Inferior parietal cortex (tissue), 1 donor: ENCODE measurements at regions not wholly inside any gene's neighbourhood (a gene's known extent, or its start where the extent isn't known, plus 50 kb on each side); places are given as distances from the start of the nearest gene placed in this dataset.
"Not testable (repeated sequence)": the region's sequence is repeated elsewhere in the genome, so short reads cannot be mapped to it uniquely, and the experiment has no call there.

Experiments
- DNase-seq: peaks from one replicate; pipeline ENCODE4 v3.0.0-alpha.2; 2016; ENCODE audit errors: extremely low spot score

DNA sequence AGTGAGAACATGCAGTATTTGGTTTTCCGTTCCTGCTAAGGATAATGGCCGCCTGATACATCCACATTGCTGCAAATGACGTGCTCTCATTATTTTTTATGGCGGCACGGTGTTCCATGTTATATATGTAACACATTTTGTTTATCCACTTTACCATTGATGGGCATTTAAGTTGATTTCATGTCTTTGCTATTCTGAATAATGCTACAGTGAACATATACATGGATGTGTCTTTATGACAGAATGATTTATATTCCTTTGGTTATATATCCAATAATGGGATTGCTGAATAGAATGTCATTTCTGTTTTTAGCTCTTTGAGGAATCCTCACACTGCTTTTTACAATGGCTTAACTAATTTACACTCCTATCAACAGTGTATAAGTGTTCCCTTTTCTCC lies 1223.2 kb downstream of the RAPGEF2 start:
- DNase-seq, result no peak

DNA sequence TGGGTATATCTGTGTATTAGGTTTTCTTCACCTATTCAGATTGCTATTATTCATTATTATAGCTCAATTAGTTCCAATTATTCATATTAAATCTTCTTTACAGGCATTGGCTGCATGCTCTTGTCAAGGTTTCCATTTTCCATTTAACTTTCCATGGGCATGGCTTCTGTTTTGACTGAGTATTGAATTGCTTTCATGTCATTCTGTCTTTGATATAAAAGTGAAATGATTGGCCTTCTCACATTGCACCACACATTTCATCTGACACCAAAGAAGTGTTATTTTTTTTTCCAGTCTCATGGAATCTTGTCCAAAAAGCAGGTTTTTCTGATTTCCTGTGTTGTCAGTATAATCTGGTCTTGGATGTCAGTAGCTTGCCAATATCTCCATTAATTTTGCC lies 1244.3 kb downstream of the RAPGEF2 start:
- no peak for DNase-seq

DNA sequence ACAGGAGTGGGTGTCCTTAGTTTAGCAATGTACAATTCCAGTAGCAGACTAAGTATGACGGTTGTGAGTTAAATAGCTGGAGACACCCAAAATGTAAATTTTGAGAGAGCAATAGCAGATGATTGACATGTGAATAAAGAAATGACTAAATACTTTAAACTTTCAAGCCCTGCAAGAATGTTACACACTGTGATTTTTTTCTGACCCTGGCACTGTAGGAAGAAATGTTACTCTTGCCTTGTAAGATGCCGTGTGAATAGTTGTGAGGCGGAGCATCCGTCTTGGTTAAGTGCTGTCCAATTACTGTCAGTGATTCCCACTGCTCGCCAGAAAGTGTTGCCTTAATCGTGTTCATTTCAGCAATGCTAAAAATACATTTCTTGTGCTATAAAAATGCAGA lies 1248.1 kb downstream of the RAPGEF2 start:
- no peak for DNase-seq

DNA sequence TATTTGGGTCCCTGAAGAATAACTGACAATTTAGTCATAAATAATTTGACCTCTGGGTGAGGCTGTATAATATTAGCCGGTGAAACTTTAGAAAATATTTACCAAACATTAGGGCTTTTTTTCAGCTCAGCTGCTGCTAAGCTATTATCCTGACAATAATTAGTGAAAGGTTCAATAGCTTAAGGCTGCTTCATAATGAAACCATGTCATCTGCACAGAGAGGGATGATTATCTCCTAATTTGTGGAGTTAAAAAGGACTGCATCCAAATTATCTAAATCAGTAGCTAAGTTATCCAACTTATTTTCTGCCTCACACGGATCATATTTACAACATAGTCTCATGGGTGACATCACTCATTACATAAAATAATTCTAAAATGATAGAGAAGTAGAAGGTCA lies 1249.8 kb downstream of the RAPGEF2 start:
- DNase-seq, result no peak

DNA sequence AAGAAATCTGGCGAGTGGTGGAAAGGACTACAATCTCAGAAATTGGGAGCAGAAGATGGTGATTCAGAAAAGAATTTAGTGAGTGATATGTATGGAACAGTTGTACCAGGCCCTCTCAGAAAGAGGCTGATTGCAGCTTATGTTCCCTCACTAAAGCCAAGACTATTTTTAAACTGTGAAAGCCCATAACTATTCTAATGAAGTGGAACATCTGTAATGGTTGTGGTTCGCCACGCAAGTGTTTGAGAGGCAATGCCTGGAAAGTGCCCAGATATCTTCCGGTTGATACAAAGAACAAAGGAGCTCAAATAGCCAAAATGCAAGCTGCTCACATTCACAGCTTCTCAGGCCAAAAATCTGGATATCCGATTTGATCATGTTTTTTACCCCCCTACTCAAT lies 1250.7 kb downstream of the RAPGEF2 start:
- DNase-seq, result peak; percentile 58

DNA sequence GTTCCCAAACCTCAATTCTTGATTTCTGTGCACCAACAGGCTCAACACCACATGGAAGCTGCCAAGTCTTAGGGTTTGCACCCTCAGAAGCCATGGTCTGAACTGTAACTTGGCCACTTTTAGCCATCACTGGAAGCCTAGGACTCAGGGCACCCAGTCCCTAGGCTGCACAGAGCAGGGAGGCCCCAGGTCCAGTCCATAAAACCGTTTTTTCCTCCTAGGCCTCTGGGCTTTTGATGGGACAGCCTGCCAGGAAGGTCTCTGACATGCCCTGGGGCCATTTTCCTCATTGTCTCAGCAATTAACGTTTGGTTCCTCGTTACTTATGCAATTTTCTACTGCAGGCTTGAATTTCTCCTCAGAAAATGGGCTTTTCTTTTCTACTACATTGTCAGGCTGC lies 1259.6 kb downstream of the RAPGEF2 start:
- DNase-seq, result no peak

DNA sequence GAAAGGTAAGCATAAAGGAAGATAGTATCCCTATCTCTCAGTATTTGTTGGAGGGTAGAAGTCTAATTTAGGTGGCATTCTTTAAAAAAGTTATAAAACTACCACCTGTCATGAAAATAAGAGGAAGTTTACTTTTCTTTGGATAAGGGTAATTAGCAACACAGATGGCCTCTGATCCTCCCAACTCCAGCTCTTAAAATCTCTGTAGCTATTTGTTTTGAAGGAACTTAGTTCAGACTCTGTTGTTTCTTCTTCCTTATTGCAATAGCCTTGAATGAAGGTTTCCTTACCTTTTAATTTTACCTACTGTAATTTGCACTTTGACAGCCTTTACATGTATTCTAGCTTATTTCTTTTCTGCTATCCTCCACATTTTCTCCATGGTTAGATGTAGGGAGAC lies 1261.3 kb downstream of the RAPGEF2 start:
- DNase-seq, result no peak

DNA sequence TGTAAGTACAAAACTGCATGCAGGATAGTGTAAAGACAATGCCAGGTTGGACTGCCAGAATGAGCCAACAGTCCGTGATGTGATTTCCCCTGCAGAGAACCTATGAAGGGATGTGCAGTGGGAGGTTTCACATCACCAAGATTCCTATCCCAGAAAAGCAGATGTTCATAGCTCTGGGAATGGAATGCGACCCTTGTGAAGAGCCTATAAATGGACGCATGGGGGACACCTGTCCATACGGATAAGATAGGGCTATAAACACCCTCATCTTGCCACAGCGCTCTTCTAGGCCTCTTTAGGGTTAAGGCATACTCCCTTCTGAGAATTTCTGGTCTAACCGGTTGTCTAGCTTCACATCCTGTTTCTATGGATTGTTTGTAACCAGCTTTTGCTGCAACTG lies 1261.8 kb downstream of the RAPGEF2 start:
- DNase-seq, result not testable (repeated sequence)

DNA sequence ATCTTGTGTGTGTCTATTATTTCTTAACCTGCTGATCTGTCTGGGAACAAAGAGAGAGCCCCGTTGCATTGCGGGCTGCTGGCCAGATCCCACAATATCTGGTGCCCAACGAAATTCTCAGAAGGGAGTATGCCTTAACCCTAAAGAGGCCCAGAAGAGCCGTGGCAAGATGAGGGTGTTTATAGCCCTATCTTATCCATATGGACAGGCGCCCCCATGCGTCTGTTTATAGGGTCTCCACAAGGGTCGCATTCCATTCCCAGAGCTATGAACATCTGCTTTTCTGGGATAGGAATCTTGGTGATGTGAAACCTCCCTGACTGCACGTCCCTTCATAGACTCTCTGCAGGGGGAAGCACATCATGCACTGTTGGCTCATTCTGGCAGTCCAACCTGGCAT lies 1262.5 kb downstream of the RAPGEF2 start:
- DNase-seq, result not testable (repeated sequence)

DNA sequence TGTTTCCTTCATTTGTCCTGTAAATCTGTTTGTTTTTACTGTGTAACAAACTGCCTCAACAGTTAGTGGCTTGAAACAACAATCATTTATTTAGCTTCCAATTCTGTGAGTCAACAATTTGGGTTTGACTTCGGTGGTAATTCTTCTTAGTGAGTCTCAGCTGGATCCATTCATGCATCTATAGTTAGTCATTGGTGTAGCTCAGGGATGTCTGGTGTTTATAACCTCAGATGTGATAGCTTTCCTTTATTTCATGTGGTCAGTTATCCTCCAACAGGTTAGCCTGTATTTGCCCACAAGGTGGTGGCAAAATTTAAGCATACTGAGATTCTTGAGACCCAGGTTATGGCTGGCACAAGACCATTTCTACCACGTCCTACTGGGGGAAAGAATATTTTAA lies 1267.2 kb downstream of the RAPGEF2 start:
- no peak for DNase-seq

DNA sequence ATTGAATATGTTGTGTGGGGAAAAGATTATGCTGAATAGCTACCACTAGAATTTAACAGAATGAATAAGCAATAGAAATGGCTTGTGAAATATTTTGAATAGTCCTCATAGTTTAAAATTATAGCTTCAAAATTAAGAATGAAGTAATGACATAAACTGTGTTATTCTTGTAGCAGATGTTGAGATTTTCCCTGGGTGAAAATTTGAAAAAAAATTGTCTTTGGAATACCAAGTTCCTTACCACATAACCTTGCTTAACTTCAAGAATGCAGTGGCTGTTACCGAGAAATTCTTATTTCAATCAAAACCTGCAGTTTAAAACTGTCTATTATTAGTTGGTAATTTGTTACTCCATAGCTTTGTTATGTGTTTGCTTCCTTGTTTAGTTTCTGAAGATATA lies 1268.6 kb downstream of the RAPGEF2 start:
- DNase-seq, result no peak

DNA sequence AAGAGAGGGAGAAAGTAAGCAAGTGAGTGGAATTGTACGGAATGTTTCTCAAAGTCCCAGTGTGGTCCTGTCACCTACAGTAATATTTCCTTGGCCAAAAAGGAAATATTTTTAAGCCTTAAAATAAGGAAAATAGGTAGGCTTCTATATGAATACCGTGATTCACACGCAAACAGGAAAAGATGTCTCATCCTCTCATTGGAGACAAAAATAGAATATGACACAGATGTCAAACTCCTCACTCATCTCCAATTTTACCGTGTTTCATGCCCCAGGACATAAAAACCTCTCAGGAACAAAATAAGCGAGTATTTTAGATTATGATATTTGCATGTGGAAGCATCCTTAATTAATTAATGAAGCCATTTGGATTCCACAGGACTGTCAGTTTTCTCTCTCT lies 1269.5 kb downstream of the RAPGEF2 start:
- DNase-seq, result no peak

DNA sequence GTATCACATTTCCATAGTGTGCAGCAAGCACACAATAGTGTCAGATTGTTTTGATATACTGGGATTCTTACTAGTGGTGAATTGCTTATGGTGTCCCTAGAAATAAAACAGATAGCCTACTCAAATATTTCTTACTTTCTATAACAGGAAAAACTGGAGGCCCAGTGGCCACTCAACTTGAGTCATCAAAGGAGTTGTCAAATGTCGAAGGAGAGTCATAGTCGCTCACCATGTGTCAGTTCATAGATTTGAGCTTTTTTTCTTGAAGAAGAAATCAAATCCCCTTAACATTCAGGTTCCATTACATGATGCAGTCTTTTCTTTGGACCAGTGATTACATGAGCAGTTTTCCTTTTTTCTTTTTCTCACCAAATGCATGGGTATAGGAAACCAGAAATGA lies 1271.0 kb downstream of the RAPGEF2 start:
- no peak for DNase-seq

DNA sequence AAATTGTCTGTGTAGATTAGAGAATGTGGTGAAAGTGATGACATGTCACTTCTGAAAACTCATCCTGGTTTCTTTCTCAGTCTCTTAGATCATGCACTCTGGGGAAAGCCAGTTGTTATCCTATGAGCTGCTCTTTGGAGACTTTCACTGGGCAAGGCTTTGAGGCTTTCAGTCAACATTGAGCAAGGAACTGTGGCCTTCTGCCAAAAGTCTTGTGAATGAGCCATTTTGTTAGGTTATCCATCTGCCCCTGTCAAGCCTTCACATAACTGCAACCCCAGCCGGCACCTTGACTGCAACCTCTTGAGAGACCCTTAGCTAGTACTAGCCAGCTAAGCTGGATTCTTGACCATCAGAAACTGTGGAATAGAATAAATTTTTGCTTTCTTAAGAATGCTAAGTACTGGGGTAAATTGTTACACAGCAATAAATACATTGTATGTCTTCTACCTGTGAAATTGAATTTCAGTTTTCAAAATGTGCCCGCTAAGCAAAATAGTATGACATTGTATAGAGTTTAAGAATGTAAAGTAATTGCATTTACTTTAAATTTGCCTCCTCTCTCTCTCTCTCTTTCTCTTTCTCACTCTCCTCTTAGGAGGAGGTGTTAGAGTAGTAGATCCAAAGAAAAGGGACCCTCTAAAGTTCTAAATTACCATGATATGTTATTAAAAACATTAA lies 1273.0 kb downstream of the RAPGEF2 start:
- no peak for DNase-seq

DNA sequence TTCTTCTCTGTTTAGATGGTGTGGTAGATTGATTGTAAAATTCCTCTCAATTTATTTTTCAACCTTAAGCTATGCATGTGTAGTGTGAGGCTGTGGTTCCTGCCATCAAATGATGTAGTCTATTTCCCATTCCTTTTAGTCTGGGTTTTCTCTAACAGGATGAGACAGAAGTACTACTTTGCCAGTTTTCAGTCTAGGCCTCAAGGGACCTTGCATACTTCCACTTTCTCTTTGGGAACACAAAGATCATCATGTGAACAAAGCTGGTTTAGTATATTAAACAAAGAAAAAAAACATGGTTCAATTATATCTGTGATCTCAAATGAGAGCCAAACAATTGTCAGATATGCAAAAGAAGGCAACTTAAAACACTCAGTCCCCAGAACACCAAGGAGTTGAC lies 1284.0 kb downstream of the RAPGEF2 start:
- DNase-seq, result no peak

DNA sequence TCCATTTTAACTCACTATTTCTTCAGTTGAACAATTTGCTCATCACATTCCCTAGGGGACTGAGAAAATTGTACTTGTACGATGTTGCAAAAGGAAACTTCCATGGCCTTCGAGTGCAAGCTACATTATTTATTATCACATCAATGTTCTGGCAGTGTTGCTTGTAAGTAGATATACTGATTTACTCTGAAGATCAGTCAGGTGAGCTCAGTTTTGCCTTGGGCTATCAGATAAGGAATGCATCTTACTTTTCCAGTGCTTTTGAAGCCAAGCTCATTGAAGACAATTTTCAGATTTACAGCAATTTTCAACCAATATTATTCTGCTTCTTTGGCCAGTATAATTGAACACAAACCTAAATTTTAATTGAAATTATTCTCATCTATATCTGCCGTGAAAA lies 1296.9 kb downstream of the RAPGEF2 start:
- no peak for DNase-seq

DNA sequence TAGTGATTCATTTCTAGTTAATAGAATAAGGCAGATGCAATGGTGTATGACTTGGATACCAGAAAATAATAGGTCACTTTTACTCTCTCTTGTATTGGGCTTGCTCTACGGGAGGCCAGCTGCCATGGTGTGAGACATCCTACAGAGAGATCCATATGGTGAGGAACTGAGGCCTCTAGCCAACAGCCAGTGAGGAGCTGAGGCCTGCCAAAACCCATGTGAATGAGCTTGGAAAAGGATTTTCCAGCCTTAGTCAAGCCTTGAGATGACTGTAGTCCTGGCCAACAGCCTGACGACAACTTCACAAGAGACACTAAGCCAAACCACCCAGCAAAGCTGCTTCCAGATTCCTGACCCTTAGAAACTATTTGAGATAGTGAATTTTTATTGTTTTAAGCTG lies 1300.2 kb downstream of the RAPGEF2 start:
- no peak for DNase-seq

DNA sequence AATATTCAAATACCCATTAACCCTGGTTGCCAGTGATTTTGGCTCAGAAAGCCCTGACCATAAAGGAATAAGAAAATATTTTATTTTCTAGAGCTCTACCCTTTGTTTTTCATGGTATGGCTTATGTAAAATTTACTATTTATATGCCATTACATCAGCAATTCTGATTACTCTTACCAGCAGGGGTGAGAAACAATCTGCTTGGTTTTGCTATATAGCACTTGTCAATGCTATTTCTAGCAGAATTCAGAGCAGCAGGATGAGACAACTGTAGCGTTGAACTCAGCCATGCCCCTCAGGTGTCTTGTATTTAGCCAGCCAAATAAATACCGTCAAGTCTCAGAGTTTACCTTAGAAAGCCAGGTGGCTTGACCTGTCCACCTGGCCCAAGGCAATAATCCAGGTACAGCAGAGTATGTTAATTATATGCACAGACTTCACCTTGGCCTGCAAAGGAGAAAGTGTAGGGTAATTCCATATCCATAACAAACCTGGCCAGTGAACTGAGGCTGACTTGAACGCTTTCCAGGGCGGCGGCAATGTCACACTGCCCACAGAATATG lies 1303.5 kb downstream of the RAPGEF2 start:
- DNase-seq, result no peak

DNA sequence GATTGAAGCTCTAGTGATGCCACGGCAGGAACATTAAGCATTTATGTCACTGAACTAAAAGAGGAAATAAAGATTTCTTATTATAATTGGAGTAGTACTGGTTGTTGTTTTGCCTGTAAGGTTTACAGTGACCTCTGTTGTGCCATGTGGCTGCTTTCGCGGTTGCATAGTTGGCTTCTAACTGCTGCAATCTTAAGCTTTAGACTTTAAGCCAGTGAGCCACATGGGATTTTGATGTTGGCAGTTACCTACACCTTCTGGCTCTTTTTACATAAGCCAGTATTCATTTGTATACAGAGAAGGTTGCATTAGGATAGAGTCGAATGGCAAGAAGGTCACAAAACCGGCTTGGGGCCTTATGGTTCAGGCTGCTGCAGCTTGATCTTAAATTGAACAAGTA lies 1311.6 kb downstream of the RAPGEF2 start:
- DNase-seq, result no peak

DNA sequence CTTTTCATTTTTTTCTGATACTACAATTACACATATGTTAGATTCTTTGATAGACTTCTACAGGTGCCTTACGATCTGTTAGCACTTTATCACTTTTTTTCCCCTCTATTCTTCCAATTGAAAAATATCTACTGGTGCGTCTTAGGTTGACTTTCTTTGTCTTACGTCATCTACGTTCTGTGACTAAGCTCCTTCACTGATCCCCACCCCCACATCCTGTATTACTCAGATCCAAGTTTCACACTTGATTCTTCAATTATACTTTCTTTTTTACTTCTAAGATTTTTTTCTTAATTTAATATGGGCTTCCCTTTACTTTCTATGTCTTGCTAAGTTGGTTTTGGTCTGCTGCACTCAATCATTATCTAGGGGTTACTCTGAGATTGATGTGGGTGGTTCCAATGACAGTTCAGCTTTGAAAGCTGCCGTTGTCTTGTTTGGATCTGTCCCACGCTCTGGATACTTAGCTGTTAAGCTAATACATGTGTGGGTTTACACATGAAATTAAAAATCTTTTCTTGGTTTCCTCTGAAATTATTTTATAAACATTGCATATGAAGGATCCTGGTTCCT lies 1321.1 kb downstream of the RAPGEF2 start:
- DNase-seq, result no peak

DNA sequence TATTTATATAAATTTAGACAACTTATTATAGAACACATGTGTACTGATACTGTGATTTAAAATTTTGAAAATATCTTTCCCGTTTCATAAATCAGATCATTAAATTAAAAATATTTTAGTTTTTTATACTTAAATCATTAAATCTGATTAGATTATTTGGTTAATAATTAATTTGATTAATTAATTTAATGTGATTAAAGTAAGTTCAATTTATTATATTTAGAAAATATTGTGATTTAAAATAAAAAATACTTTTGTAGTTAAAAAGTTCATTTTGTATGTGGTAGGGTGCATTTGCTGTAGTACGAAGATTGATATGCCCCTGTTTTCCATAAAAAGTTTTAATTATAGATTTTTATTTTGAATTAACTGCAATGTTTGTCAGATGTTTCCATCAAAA lies 1323.4 kb downstream of the RAPGEF2 start:
- DNase-seq, result no peak

DNA sequence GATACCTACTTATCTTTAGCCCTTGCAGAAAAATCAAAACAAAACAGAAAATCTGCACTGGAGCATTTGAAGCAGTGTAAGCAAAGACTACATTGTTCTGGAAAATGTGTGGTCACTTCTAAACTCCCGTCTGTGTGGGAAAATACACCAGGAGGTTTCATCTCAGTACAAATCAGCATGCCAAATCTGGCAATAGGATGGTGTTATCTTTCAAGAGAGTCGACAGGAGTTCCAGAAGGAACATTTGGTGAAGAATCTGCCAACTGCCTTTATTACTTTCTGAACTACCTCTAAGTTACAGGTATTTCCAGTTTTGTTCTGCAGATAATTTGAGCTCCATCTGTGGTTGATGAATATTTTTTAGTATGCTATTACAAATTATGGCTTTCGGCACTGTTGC lies 1348.0 kb downstream of the RAPGEF2 start:
- DNase-seq, result peak; percentile 4
